ENCODE measurements at regions not wholly inside any gene's neighbourhood (a gene's known extent, or its start where the extent isn't known, plus 50 kb on each side); places are given as distances from the start of the nearest gene placed in this dataset.

DNA sequence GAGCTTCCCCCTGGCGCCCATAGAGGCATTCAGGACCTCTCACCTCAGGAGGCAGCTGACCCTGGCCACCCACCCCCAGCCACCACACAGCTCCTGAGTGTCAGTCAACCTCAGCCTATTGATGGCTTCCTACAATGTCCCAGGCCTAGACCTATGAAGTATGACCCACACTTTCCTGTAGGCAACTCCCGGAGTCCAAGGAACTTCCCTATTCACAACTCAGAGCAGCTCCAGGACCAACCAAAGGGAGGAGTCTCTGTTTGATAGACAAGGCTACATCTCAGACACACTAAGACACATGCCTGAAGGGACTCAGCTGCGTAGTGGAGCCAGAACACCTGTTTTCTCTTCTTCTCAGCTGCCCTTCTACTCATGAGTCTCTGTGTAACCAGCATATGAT, 169.1 kb downstream of the MAFB start:
- no peak for TF ChIP-seq POLR2A (IDR thresholded peaks at IDR 0.05)
- TF ChIP-seq, protein P1, sequence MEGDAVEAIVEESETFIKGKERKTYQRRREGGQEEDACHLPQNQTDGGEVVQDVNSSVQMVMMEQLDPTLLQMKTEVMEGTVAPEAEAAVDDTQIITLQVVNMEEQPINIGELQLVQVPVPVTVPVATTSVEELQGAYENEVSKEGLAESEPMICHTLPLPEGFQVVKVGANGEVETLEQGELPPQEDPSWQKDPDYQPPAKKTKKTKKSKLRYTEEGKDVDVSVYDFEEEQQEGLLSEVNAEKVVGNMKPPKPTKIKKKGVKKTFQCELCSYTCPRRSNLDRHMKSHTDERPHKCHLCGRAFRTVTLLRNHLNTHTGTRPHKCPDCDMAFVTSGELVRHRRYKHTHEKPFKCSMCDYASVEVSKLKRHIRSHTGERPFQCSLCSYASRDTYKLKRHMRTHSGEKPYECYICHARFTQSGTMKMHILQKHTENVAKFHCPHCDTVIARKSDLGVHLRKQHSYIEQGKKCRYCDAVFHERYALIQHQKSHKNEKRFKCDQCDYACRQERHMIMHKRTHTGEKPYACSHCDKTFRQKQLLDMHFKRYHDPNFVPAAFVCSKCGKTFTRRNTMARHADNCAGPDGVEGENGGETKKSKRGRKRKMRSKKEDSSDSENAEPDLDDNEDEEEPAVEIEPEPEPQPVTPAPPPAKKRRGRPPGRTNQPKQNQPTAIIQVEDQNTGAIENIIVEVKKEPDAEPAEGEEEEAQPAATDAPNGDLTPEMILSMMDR (IDR thresholded peaks at IDR 0.05), result no peak

Measured in stomach (tissue), 4 donors.